Hematopoietic multipotent progenitor cell treated with erythropoietin and hydrocortisone succinate and interleukin-3 and kit ligand, for 4 days (in vitro differentiated cells): ENCODE measurements at regions not wholly inside any gene's neighbourhood (a gene's known extent, or its start where the extent isn't known, plus 50 kb on each side); places are given as distances from the start of the nearest gene placed in this dataset.
A peak's percentile ranks its signal among the peaks of the same experiment; 100 is the strongest.
"Not testable (repeated sequence)": the region's sequence is repeated elsewhere in the genome, so short reads cannot be mapped to it uniquely, and the experiment has no call there.

ENCODE experiments used
- DNase-seq: peaks from one replicate; pipeline ENCODE4 v3.0.0-alpha.2; 2015

DNA sequence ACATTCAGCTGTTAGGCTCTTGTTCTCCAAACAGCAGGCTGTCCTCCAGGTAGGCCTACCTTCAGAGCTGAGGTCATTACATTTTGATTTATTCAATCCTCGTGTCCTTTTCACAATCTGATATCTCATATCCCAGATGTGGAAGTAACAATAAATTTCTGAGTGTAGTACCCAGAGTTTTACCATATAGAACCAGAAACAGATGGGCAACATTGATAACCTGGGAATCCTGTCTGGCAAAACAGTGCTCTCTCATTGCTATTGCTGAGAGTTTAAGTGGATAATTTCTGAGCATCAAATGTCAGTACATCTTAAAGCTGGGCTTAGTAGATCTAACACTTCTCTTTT, 1007.8 kb downstream of the REEP3 start:
- DNase-seq: no peak

DNA sequence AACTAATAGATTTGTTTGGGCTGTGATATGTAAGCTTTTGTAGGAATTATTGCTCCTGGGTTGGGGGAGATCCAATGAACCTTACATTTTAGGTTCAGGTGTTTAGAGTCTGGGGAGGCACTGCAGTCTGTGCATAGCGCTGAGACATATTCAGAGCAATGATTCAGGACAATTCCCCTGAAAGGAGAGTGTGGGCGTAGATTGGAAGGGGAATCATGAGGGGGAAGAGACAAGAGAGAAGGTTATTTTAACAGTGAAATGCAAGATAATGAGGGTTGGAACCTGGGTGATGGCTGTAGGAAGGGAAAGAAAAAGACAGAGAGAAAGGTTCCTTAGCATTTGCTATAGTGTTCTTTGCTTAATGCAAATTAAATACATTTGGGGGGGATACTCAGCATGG, 1013.4 kb downstream of the REEP3 start:
- DNase-seq: no peak

DNA sequence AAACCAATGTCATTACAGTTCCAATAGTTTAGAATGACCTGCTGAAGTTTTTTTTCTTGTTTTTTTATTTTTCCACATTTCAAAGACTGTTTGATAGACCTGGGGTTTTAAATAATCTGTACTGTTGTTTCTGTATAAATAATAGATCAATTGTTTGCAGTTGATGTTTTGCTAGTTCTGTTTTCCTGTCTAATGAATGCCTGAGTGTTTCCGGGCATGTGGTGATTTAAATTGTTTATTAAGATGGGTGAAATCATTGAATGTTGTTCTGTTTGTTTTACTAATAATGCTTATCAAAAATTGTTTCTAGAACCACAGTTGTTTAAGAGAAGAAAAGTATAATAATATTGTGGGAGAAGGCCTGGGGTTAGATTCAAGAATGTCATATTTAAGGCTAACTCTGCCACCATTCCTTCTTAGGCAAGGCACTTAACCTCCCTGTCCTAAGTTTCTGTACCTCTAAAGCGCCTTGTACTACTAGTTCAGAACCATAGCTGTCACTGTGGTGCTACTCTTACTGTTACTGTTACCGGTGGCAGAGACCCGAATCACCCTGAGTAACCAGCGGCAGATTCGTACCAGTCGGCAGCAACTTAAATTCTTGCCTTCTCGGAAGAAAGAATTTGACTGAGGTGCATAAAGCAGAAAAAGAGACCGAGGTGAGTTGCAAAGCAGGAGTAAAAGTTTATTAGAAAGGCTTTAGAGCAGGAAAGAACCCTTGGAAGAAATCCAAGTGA, 1014.1 kb downstream of the REEP3 start:
- DNase-seq: no peak

DNA sequence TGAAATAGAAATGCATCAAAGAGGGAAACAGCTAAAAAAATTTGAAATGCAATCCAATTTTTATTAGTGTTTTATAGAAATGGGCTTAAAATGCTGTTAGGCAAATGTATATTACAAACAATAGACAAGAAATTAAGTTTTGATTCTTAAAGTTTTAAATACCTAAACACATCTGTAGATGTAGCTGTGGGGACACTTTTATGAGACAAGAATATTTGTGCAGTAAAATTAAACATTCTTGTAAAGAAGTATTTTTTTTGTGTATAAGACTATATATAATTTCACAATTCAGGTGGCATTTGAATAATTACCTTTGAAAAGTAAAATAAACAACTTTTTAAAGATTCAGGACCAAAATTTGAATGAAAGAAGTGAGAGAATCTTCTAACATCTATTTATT, 1015.9 kb downstream of the REEP3 start:
- DNase-seq: no peak

DNA sequence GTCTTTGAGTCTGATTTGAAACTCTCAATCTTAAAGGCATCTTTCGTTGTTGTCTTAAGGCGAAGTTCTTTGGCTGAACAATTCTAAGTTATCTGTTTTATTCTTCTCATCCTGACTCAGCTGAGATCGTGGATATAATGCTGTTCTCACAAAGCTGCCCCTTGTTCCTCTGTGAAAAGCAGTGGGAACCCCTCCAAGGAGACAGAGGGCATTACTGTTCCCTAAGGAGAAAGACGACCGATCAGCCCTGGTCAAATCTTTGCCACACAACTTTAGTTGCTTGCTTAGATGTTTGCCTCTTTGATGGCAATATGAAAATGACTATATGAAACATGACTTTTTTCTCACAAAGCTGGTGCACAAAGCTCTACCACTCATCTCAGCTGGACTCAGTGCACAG, 1016.7 kb downstream of the REEP3 start:
- no peak for DNase-seq

DNA sequence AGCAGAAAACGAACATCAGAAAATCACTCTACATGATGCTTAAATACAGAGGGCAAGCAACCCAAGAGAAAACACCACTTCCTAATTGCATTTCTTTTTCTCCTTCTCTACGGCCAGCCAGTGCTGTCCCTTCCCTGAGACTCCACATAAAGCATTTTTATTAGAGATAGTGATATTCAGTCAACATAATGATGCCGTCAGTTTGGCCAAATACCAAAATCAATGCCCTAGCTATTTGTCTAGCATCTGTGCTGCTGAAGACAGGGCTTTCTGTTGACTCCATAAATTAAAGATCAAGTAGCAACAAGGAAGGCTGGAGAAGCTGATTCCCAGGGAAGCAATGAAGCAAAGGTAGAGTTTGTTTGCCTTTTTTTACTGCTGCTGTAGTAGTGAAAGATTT, 1024.9 kb downstream of the REEP3 start:
- no peak for DNase-seq

DNA sequence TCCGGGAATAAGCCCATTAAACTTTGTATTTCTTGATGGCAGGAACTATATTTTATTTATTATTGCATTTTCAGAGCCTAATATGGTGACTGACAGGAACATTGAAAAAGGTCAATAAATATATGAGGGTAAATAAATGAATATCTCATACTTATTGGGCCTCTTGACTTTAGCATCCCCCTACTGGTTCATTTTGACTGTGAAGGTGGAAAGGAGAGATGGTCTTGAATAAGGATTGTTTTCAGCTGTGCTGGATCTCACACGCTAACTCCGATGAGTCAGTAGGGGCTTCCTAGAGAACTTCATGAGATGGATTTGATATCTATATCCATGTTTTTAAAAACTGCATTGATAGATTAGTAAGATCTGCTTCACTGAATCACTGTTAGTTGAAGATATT, 1026.0 kb downstream of the REEP3 start:
- DNase-seq: no peak

DNA sequence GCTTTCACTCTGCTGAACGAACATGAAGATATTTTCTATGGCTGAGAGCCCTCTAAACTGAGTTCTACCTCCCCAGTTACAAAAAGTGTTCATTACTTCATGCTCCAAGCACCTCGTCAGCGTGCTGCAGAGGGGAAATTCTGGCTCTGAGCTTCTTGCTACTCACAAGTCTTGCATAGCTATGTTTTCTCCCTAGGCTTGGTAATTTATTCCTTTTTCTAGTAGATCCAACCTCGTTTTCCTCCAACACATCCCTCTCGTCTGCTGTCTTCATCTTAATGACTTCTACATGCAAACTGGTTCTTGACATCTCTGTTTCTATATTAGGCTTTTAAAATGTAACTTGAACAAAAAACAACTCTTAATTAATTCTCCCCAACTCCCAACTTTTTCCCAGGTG, 1034.5 kb downstream of the REEP3 start:
- no peak for DNase-seq

DNA sequence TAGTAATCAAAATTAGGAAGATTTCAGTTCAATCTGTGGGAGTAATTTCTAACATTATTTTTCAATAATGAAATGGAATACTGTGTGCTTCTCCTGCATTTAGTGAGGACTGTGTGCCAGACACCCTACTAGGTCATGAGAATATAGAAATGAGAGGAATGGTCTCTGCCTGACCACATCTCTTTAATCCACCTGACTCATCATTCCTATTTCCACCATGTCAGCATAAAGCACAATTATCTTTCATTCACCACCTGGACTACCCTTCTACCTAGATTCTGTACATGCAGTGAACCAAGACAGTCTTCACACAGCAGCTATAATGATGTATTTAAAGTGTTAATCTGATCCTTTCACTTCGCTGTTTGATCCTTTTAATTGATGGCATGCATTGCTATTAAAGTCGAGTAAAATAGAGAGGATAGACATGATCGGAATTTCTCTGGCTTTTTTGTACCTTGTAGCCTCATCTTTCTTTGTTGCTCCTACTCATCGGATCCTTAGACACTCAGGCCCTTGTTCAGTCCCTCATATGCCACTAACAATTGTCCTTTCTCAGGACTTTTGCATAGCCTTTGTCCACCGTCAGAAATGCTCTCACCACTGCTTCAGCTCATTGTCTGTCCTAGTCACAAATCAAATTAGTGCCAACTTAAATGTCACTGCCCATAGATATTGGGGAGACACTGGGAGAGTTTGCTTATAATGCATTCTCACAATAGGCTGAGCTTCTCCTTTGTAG, 1037.1 kb downstream of the REEP3 start:
- no peak for DNase-seq

DNA sequence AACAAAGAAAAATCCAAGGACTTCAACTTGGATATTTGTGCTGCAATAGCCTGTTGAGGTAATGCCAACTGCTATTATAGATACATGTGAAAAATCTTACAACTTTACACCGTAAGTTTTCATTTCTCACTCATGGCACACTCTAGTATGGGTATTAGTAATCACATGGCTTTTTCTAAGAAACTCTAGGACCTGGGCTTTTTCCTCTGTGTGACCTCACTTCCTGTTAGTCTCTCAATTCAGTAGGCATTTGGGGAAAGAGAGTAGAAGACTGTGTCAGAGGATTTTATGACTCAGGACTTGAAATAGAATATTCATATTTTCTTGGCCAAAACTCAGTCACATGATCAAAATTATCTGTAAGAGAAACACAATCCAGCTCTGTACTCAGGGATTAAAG, 1049.9 kb downstream of the REEP3 start:
- DNase-seq: no peak

DNA sequence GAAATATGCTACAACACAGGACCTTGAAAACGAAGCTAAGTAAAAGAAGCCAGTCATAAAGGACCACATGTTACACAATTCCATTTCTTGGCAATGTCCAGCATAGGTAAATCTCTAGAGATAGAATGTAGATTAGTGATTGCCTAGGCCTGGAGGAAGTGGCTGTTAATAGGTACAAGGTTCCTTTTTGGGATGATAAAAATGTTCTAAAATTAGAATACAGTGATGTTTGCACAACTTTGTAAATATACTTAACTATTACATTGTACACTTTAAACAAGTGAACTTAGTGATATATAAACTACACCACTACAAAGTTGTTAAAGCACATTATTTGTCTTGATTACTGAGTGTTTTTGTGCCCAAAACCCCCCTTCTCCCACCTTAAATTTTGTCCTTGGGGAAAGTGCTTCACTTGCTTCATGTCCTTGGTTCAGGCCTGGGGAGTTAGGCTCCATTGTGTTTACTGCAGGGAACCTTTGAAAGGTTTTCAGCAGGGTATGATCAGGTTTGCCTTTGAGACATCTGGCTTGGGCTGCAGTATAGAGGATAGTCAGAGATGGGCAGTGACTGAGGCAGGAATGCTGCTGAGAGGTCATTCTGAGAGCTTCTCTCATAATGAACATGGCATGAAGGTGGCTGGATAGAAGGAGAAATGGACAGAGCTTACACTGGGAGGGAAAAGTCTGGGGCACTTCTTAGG, 1052.6 kb downstream of the REEP3 start:
- no peak for DNase-seq

DNA sequence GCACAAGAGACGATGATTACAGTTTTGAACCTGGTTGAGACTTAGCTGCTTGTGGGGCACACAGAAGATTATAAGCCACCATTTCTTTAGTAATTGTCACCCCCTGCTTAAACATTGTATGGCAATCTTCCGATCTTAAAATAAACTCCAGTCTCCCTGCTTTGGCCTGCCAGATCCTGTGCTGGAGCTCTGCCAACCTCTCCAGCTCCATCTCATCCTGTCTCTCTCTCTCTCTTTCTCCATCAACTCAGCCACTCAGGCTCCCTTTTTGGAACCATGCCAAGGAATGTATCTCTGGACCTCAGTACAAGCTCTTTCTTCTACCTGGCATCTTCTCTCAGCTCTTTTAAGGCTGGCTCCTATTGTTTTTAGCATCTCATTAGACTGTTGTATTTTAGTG, 1053.2 kb downstream of the REEP3 start:
- no peak for DNase-seq

DNA sequence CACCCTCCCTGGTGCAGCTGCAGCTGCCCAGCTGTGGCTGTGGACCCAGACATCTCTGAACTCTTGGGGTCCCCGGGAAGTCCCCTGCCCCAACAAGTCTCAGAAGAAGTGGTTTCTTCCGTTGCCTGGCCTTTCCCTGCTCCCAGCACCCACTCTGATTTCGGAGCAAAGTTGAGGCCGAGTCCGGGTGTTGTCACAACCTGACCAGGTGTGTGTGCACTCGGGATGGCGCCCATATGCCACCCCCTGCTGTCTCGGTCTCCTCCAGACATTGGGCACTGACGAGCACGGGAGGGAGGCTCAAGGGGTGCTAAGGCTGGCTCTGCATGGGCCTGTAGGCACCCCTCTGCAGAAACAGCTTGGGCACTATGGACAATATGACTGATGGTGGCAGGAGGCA, 1055.3 kb downstream of the REEP3 start:
- DNase-seq: no peak

DNA sequence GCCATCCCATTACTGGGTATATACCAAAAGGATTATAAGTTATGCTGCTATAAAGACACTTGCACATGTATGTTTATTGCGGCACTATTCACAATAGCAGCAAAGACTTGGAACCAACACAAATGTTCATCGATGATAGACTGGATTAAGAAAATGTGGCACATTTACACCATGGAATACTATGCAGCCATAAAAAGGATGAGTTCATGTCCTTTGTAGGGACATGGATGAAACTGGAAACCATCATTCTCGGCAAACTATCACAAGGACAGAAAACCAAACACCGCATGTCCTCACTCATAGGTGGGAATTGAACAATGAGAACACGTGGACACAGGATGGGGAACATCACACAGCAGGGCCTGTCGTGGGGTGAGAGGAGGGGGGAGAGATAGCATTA, 1057.6 kb downstream of the REEP3 start:
- DNase-seq: not testable (repeated sequence)

DNA sequence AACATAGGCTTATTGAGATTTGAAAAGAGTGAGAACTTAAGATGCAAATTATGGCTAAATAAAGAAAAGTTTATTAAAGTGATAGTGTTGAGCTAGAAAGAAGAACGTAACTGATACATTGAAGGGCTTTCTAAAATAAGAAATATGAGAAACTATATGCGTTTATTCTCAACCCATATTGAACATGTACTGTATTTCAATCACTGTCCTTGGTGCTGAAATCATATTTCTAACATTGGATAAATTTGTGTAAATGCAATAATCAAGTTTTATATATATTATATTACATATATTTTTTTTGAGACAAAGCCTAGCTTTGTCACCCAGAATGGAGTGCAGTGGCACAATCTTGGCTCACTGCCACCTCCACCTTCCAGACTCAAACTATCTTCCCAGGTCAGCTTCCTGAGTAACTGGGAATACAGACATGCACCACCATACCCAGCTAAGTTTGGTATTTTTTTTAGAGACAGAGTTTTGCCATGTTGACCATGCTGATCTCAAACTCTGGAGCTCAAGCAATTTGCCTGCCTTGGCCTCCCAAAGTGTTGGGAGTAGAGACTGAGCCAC, 1065.8 kb downstream of the REEP3 start:
- peak; percentile 43 for DNase-seq

DNA sequence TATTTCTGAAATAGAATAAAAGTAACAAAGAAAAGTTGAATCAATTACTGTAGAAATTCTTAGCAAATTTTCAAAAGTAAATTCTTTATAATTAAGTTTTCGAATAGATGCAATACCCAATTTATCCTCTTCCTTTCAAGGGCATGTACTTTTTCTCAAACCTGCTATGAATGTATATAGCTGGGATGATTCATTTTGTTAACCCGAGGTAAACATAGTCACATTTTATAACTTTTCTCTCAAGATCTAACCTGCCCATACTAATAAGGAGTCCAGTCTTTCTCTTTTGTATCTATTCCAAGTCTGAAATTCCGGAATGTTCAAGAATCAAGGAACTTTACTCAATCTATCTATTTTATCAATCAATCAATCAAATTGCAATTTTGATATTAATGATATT, 1072.9 kb downstream of the REEP3 start:
- DNase-seq: no peak

DNA sequence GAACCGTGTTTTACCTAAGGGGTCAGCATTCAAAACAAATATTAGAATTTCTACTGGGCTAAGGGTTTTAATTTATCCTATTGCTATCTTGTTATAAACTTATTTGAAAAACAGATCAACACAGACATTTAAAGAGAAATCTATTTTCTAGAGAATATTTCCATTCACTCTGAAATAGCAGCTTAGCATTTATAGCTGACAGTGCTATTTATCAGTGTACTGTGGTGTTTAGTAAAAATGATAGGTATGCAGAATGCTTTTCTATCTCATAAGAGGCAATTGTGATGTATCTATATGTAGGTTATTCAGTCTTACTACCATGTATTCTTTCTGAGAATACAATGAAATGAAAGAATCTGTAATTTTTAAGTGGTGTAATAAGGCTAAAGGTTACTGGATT, 1077.4 kb downstream of the REEP3 start:
- DNase-seq: no peak

DNA sequence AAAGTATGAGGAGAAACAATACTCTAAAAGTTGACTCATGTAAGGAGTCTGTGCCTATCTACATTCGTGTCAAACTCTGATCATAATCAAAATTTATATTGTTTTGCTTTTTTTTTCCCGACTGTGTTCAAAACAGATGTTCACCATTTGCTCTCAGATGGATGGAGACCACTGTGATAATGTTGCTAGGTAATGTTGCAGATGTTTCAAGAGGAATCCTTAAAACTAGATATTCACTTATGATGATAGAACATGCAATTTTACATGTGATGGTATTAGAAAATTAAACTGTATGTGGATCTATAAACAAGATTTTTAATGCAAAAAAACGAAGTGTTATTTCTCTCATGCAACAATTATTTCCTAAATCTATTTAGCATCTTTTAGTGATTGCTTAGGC, 1080.1 kb downstream of the REEP3 start:
- DNase-seq: no peak

DNA sequence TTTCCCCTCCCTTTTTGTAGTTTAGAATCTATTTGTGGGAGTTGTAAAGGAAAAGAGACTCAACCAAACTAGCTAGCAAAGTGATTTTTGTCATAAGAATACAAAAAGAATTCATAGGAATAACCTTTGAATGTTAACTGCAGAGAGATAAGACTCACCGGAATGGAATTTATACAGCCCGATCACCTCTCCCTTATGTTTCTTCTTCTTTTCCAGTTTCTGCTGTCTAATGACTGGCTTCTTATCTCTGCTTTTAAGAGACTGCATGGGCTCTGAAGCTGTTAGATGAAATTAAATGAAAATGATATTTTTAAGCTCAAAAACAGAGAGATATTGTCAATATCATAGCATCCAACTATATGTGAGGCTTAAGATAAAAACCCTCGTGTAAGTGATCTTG, 1095.9 kb downstream of the REEP3 start:
- DNase-seq: no peak

DNA sequence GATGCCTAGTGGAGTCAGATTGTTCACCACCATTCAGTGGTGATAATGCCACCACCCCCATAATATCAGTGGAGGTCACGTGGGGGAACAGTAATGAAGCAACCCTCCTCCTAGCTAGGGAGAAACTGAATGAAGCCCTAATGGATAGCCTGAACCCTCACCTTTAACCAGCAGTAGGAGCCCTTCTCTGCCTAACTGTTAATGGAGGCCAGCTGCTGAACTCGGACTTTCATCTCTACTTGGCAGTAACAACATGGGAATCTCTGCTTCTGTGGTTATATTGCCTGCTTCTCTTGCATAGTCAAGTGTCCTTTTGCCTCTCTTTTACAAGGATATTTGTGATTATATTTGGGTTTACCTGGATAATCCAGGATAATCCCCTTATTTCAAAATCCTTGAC, 1097.9 kb downstream of the REEP3 start:
- no peak for DNase-seq

DNA sequence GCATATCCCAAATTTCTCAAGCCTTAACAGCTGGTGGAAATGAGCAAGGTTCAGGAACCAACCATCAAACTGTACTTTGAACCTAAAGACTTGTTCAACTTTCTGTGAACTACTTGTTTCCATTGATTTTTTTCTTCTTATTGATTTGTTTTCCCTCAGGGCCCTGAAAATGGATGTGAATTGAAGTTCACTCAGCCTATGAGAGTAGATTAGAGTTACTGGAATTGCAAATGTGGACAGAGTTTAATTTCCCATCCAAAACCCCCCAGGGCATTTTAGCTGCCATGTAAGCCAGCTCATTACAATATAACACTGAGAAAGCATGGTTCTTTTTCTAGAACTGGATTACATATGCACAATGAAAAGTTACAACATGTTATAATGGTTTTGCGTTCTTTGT, 1105.7 kb downstream of the REEP3 start:
- no peak for DNase-seq

DNA sequence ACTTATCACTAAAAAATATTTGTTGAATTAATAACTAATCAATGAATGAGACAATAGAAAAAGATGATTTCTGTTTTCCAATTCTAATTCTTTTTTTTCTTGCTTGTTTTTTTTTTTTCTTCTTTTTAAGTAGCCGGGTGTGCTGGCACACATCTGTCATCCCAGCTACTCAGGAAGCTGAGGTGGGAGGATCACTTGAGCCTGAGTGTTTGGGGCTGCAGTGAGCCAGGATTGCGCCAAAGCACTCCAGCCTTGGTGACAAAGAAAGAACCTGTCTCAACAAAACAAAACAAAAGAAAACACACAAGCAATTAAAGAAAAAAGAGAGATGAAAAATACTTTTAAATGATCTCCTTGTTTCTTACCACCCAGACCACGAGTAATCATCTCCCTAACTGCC, 1109.3 kb downstream of the REEP3 start:
- DNase-seq: no peak

DNA sequence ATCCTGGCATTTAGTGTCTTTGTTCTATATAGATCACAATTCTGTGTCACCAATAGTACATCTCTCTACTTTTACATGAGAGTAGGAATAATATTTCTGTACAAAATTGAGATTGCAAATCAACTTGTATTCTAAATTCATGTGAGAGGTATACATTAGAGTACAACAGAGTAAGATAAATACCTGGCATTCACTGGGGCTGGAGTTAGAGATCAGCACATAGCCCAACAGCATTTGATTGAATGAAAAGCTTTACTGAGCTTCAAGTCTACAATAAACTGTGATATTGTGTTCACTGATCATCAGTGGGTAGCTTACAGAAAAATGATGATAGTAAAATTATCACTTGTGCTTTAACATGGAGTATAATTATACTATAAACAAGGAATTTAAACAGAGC, 1114.7 kb downstream of the REEP3 start:
- no peak for DNase-seq

DNA sequence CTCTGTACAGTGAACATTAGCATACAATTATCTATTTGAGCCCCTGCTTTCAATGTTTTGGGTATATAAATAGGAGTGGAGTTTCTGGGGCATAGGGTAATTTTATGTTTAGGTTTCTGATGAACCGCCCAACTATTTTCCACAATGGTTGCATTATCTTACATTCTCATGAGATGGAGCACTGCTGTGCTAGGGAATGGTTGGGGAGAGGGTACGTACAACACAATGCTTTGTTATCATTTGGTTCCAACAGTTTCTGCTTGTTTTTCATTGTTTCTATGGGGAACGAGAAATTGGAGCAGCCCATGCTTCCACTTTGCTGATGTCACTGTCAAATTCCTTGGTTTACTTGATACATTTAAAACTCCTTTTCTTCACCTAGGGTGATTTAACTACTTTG, 1115.3 kb downstream of the REEP3 start:
- no peak for DNase-seq
